NOMO-1 (cell line): ENCODE measurements at regions not wholly inside any gene's neighbourhood (a gene's known extent, or its start where the extent isn't known, plus 50 kb on each side); places are given as distances from the start of the nearest gene placed in this dataset.
"Not testable (repeated sequence)": the region's sequence is repeated elsewhere in the genome, so short reads cannot be mapped to it uniquely, and the experiment has no call there.

Source experiments
- DNase-seq, 2 experiments: peaks; one replicate each; lab custom pipeline; 2025; ENCODE audit not compliant: unreplicated experiment in 2 of 2; lab: John Stamatoyannopoulos, UW

- DNase-seq = no peak
These were observed 439.9 kb upstream of the CHD1 start for GRCh38 chr5:99368726-99369125.

GRCh38 chr5:99355881-99356280 is 427.1 kb upstream of the CHD1 start:
- DNase-seq = no peak

- no peak for DNase-seq
These were observed 421.0 kb upstream of the CHD1 start for GRCh38 chr5:99349787-99350186.

- DNase-seq = no peak
These were observed 419.8 kb upstream of the CHD1 start for GRCh38 chr5:99348597-99348996.

- DNase-seq = not testable (repeated sequence)
These were observed 411.0 kb upstream of the CHD1 start for GRCh38 chr5:99339758-99340157.

- DNase-seq = no peak
These were observed 406.1 kb upstream of the CHD1 start for GRCh38 chr5:99334936-99335335.

GRCh38 chr5:99331061-99331460 is 402.3 kb upstream of the CHD1 start:
- no peak for DNase-seq

GRCh38 chr5:99320436-99320835 is 391.6 kb upstream of the CHD1 start:
- DNase-seq = peak; percentile 56 to 62

GRCh38 chr5:99317136-99317535 is 388.3 kb upstream of the CHD1 start:
- DNase-seq = peak in 1 of 2 experiments; percentile 14

GRCh38 chr5:99316484-99316883 is 387.7 kb upstream of the CHD1 start:
- no peak for DNase-seq

- DNase-seq = peak; percentile 80 to 90
These were observed 386.8 kb upstream of the CHD1 start for GRCh38 chr5:99315413-99316183.

- DNase-seq = peak in 1 of 2 experiments; percentile 41
These were observed 385.9 kb upstream of the CHD1 start for GRCh38 chr5:99314721-99315120.

- DNase-seq = peak; percentile 49 to 83
These were observed 379.3 kb upstream of the CHD1 start for GRCh38 chr5:99308131-99308530.

- no peak for DNase-seq
These were observed 376.3 kb upstream of the CHD1 start for GRCh38 chr5:99305045-99305580.

- no peak for DNase-seq
These were observed 356.8 kb upstream of the CHD1 start for GRCh38 chr5:99285606-99286005.

GRCh38 chr5:99275128-99275527 is 346.3 kb upstream of the CHD1 start:
- no peak for DNase-seq

GRCh38 chr5:99272576-99272975 is 343.8 kb upstream of the CHD1 start:
- DNase-seq = no peak

- no peak for DNase-seq
These were observed 330.0 kb upstream of the CHD1 start for GRCh38 chr5:99258819-99259218.

GRCh38 chr5:99248066-99248465 is 319.3 kb upstream of the CHD1 start:
- DNase-seq = no peak

GRCh38 chr5:99247346-99247745 is 318.5 kb upstream of the CHD1 start:
- DNase-seq = no peak

- DNase-seq = no peak
These were observed 314.3 kb upstream of the CHD1 start for GRCh38 chr5:99243111-99243510.

- DNase-seq = no peak
These were observed 311.1 kb upstream of the CHD1 start for GRCh38 chr5:99239826-99240360.
